ENCODE measurements at regions not wholly inside any gene's neighbourhood (a gene's known extent, or its start where the extent isn't known, plus 50 kb on each side); places are given as distances from the start of the nearest gene placed in this dataset.
"Not testable (repeated sequence)": the region's sequence is repeated elsewhere in the genome, so short reads cannot be mapped to it uniquely, and the experiment has no call there.

- no peak for DNase-seq
Observed at GRCh38 chr16:85447693-85448313, 165.3 kb upstream of the GSE1 start.

- DNase-seq = peak; percentile 99
Observed at GRCh38 chr16:85448557-85449190, 164.4 kb upstream of the GSE1 start.

GRCh38 chr16:85449191-85449884, 163.8 kb upstream of the GSE1 start:
- no peak for DNase-seq

- DNase-seq = no peak
Observed at GRCh38 chr16:85449885-85450245, 163.3 kb upstream of the GSE1 start.

GRCh38 chr16:85451142-85451541, 162.0 kb upstream of the GSE1 start:
- DNase-seq = not testable (repeated sequence)

GRCh38 chr16:85451641-85452363, 161.3 kb upstream of the GSE1 start:
- peak; percentile 36 for DNase-seq

GRCh38 chr16:85452364-85453193, 160.5 kb upstream of the GSE1 start:
- DNase-seq = no peak

GRCh38 chr16:85453194-85453678, 159.9 kb upstream of the GSE1 start:
- no peak for DNase-seq

- DNase-seq = no peak
Observed at GRCh38 chr16:85453703-85454102, 159.4 kb upstream of the GSE1 start.

GRCh38 chr16:85454171-85454872, 158.8 kb upstream of the GSE1 start:
- no peak for DNase-seq

GRCh38 chr16:85455534-85455933, 157.6 kb upstream of the GSE1 start:
- DNase-seq = no peak

- no peak for DNase-seq
Observed at GRCh38 chr16:85457366-85457765, 155.8 kb upstream of the GSE1 start.

- DNase-seq = peak; percentile 77
Observed at GRCh38 chr16:85458968-85459367, 154.2 kb upstream of the GSE1 start.

- no peak for DNase-seq
Observed at GRCh38 chr16:85459529-85460251, 153.4 kb upstream of the GSE1 start.

GRCh38 chr16:85460252-85461021, 152.7 kb upstream of the GSE1 start:
- peak; percentile 70 for DNase-seq

- peak; percentile 81 for DNase-seq
Observed at GRCh38 chr16:85461022-85461813, 151.9 kb upstream of the GSE1 start.

- peak; percentile 50 for DNase-seq
Observed at GRCh38 chr16:85461814-85462713, 151.1 kb upstream of the GSE1 start.

All from NCI-H1694 treated with DMSO at 0.1 percent for 48 hours (cell line).